ENCODE measurements at regions not wholly inside any gene's neighbourhood (a gene's known extent, or its start where the extent isn't known, plus 50 kb on each side); places are given as distances from the start of the nearest gene placed in this dataset.

GRCh38 chr3:150069633-150070032, 98.9 kb upstream of the PFN2 start:
- no peaks in the 10 kb centered on the region for H3K36me3 ChIP-seq (ENCODE audit: control insufficient read depth, insufficient read depth, low read length)
- H3K79me2 ChIP-seq (ENCODE audit: control insufficient read depth, insufficient read depth, low read length): no peaks in the 10 kb centered on the region
- H3K4me3 ChIP-seq (replicated peaks in 1 of 4; ENCODE audit: control extremely low read depth in 1 of 4, insufficient read depth in 1 of 4, low read depth in 3 of 4, low read length in 4 of 4): no peak overlapping the region
- H3K27me3 ChIP-seq (ENCODE audit: control insufficient read depth, insufficient read depth, low read length): no peaks in the 10 kb centered on the region
- no peak overlapping the region for H3K9ac ChIP-seq (ENCODE audit: insufficient read depth, low read length)
- no peak overlapping the region for H3K27ac ChIP-seq (ENCODE audit: insufficient read depth, low read length)
- no peak for DNase-seq (ENCODE audit: low read depth in 2 of 2)
- no peak overlapping the region for H3K4me2 ChIP-seq (ENCODE audit: extremely low read depth, insufficient read depth, low read length)
- no peak overlapping the region for H2AFZ ChIP-seq (ENCODE audit: low read length)
- no peaks in the 10 kb centered on the region for H3K9me3 ChIP-seq (ENCODE audit: control insufficient read depth, insufficient read depth, low read depth, low read length)
- TF ChIP-seq EZH2 (IDR thresholded peaks at IDR 0.05; ENCODE audit: low read length, missing control alignments) (no peak), CTCF (conservative IDR thresholded peaks at IDR 0.05 in 1 of 2, IDR thresholded peaks at IDR 0.05 in 1 of 2; ENCODE audit: low read depth in 1 of 2, low read length in 2 of 2) (no peak)
- peaks cover 7% of the 10 kb centered on the region for H3K4me1 ChIP-seq (ENCODE audit: control insufficient read depth, extremely low read depth, insufficient read depth, low read length)
- no peaks in the 10 kb centered on the region for H4K20me1 ChIP-seq (ENCODE audit: control insufficient read depth, extremely low read depth, insufficient read depth, low read length)

DNA sequence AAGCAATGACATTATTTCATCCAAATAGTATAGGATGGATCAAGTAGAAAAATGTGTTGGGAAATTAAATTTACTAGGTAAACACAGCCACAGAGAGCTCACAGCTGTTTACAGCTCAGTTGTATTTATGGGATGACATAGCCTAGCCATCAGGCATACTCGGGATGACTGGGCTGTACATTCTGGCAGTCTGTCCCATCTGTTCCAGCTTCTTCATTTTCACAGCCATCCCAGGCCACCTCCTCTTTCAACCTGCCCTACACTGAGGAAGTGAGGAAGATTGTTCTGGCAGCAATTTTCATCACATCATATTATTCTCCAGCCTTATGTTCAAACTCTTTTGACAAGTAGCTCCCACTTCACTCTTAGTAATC, 98.4 kb upstream of the PFN2 start:
- Histone ChIP-seq H3K4me1 (ENCODE audit: control insufficient read depth, extremely low read depth, insufficient read depth, low read length) (peaks cover 7% of the 10 kb centered on the region), H3K36me3 (ENCODE audit: control insufficient read depth, insufficient read depth, low read length) (no peaks in the 10 kb centered on the region), H3K4me3 (replicated peaks in 1 of 4; ENCODE audit: control extremely low read depth in 1 of 4, insufficient read depth in 1 of 4, low read depth in 3 of 4, low read length in 4 of 4) (no peak overlapping the region), H3K4me2 (ENCODE audit: extremely low read depth, insufficient read depth, low read length) (no peak overlapping the region), H3K9ac (ENCODE audit: insufficient read depth, low read length) (no peak overlapping the region), H3K27ac (ENCODE audit: insufficient read depth, low read length) (no peak overlapping the region), H3K27me3 (ENCODE audit: control insufficient read depth, insufficient read depth, low read length) (no peaks in the 10 kb centered on the region), H3K79me2 (ENCODE audit: control insufficient read depth, insufficient read depth, low read length) (no peaks in the 10 kb centered on the region), H4K20me1 (ENCODE audit: control insufficient read depth, extremely low read depth, insufficient read depth, low read length) (no peaks in the 10 kb centered on the region), H2AFZ (ENCODE audit: low read length) (no peak overlapping the region), H3K9me3 (ENCODE audit: control insufficient read depth, insufficient read depth, low read depth, low read length) (no peaks in the 10 kb centered on the region)
- DNase-seq (ENCODE audit: low read depth in 2 of 2): no peak
- TF ChIP-seq EZH2 (IDR thresholded peaks at IDR 0.05; ENCODE audit: low read length, missing control alignments) (no peak), CTCF (conservative IDR thresholded peaks at IDR 0.05 in 1 of 2, IDR thresholded peaks at IDR 0.05 in 1 of 2; ENCODE audit: low read depth in 1 of 2, low read length in 2 of 2) (no peak)

GRCh38 chr3:150068440-150069153, 97.9 kb upstream of the PFN2 start:
- Histone ChIP-seq H2AFZ (ENCODE audit: low read length) (no peak overlapping the region), H3K4me3 (replicated peaks in 1 of 4; ENCODE audit: control extremely low read depth in 1 of 4, insufficient read depth in 1 of 4, low read depth in 3 of 4, low read length in 4 of 4) (no peak overlapping the region), H3K9ac (ENCODE audit: insufficient read depth, low read length) (no peak overlapping the region), H3K4me2 (ENCODE audit: extremely low read depth, insufficient read depth, low read length) (no peak overlapping the region), H3K27ac (ENCODE audit: insufficient read depth, low read length) (no peak overlapping the region), H3K79me2 (ENCODE audit: control insufficient read depth, insufficient read depth, low read length) (no peaks in the 10 kb centered on the region), H4K20me1 (ENCODE audit: control insufficient read depth, extremely low read depth, insufficient read depth, low read length) (no peaks in the 10 kb centered on the region), H3K27me3 (ENCODE audit: control insufficient read depth, insufficient read depth, low read length) (no peaks in the 10 kb centered on the region), H3K4me1 (ENCODE audit: control insufficient read depth, extremely low read depth, insufficient read depth, low read length) (peaks cover 5% of the 10 kb centered on the region), H3K9me3 (ENCODE audit: control insufficient read depth, insufficient read depth, low read depth, low read length) (no peaks in the 10 kb centered on the region), H3K36me3 (ENCODE audit: control insufficient read depth, insufficient read depth, low read length) (no peaks in the 10 kb centered on the region)
- no peak for TF ChIP-seq EZH2 (IDR thresholded peaks at IDR 0.05; ENCODE audit: low read length, missing control alignments)
- TF ChIP-seq CTCF (conservative IDR thresholded peaks at IDR 0.05 in 1 of 2, IDR thresholded peaks at IDR 0.05 in 1 of 2; ENCODE audit: low read depth in 1 of 2, low read length in 2 of 2): no peak
- no peak for DNase-seq (ENCODE audit: low read depth in 2 of 2)

Measured in fibroblast of lung (primary cell).